GM13976 (cell line): ENCODE measurements at regions not wholly inside any gene's neighbourhood (a gene's known extent, or its start where the extent isn't known, plus 50 kb on each side); places are given as distances from the start of the nearest gene placed in this dataset.

Experiments
- DNase-seq: peaks from one replicate; pipeline ENCODE4 v3.0.0; 2012; ENCODE audit warnings: low spot score
- CTCF ChIP-seq: IDR thresholded peaks from 2 replicates; pipeline ENCODE4 v1.5.1; 2012; ENCODE audit warnings: borderline replicate concordance, mild to moderate bottlenecking; ENCODE audit not compliant: insufficient read depth; ENCODE audit errors: extremely low read depth, missing control alignments, control extremely low read depth
- in situ Hi-C: fragments of 300-500 bp; cut with MboI; formaldehyde crosslinking; loops from one replicate; pipeline ENCODE4 v1.12.0; 2022; ENCODE audit warnings: low sequenced_read_pairs, mixed read lengths, inconsistent platforms; ENCODE audit not compliant: unreplicated experiment

GRCh38 chr1:201691716-201692554, 137.0 kb upstream of the IPO9 start:
- no peak for TF ChIP-seq CTCF
- in situ Hi-C loops = loop anchor here (10.0 kb wide), 1 partner anchor 127 kb away; no protein-coding TSS in a partner anchor

GRCh38 chr1:201692555-201693394, 136.2 kb upstream of the IPO9 start:
- in situ Hi-C loops = loop anchor here (10.0 kb wide), 1 partner anchor 128 kb away; no protein-coding TSS in a partner anchor
- DNase-seq = no peak
- no peak for TF ChIP-seq CTCF

More at GRCh38 chr1:201691716-201692554, 137.0 kb upstream of the IPO9 start:
- no peak for DNase-seq

DNA sequence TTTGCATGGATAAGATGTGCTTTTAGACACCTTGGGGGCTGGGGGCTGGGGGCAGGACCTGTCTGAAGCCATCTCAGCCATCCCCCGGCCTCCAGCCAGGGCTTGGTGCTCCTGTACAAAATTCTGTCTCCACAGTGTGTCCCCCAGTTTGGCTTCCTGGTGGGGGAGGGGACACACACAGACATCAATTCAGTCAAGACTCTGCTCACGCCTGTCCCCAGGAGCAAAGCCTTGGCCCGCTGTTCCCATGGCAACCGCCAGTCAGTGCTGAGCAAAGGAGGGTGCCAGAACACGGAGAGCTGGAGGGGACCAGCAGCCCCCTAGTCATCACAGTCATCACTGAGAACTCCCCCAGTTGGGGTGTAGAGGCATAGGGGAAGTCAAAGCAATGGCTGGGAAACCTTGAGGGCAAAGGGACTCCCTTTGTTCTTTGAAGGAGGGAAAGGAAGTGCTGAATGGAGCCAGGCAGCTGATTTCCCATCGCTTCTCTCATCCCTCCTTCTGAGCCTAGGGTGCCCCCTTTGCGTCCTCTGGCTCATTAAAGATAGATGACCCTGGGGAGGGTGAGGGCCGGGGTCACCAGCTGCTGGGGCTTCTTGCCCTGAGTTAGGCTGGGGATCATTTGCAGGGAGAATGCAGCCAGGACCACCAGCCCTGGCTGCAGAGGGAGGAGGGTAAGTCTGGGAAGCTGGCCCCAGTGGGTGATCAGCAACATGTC, 134.9 kb upstream of the IPO9 start:
- in situ Hi-C loops = loop anchor here (10.0 kb wide), 1 partner anchor 129 kb away; no protein-coding TSS in a partner anchor
- TF ChIP-seq CTCF = no peak
- DNase-seq = no peak

GRCh38 chr1:201694608-201695335, 134.2 kb upstream of the IPO9 start:
- in situ Hi-C loops = loop anchor here (10.0 kb wide), 1 partner anchor 130 kb away; no protein-coding TSS in a partner anchor
- no peak for DNase-seq
- no peak for TF ChIP-seq CTCF

DNA sequence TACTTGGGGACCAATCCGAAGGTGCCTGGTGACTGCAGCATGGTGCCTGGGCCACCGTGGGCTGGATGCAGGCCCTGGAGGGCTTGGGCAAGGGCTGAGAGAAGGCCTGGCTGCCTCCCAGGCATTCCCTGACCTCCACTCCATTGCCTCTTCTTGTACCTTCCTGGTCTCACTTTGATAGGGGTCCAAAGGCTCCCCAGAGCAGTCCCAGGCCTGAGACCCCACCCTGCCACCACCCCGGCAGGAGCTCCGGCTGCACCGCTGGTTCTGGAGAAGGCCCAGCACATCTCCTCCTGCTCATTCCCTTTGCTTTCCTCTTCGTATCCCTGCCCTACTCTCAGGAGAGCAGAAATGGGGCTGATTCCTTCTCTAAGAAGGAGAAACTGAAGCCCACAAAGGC, 133.3 kb upstream of the IPO9 start:
- no peak for DNase-seq
- in situ Hi-C loops = loop anchor here (10.0 kb wide), 1 partner anchor 131 kb away; no protein-coding TSS in a partner anchor
- TF ChIP-seq CTCF = no peak
